SK-N-SH (cell line): ENCODE measurements at regions not wholly inside any gene's neighbourhood (a gene's known extent, or its start where the extent isn't known, plus 50 kb on each side); places are given as distances from the start of the nearest gene placed in this dataset.

Experiments
- CTCF ChIA-PET: fragments of 300-600, 350-600 bp; formaldehyde crosslinking; extraction: SDS; loops from one replicate; lab custom pipeline; 2021; lab: Yijun Ruan, JAX
- POLR2A ChIA-PET: fragments of 350-600 bp; sonication (Branson Sonifier 250); formaldehyde crosslinking; extraction: SDS; loops from one replicate; lab custom pipeline; 2020; ENCODE audit warnings: antibody characterized with exemption, inconsistent platforms; lab: Yijun Ruan, JAX
- DNase-seq: peaks from one replicate; pipeline ENCODE4 v3.0.0; 2012
- H2AFZ ChIP-seq: fragments of 200-600 bp; sonication (generic); 2 replicates; pipeline ENCODE4 v1.8.1; 2016; ENCODE audit warnings: antibody characterized with exemption, mild to moderate bottlenecking, low read depth
- H3F3A ChIP-seq: fragments of 200-600 bp; sonication (generic); replicated peaks from 2 replicates; pipeline ENCODE3; 2016; ENCODE audit warnings: antibody characterized with exemption, mild to moderate bottlenecking; ENCODE audit not compliant: insufficient read depth
- H3K27ac ChIP-seq, 2 experiments: fragments of 200-500 bp in 1 of 2; fragments of 200-600 bp in 1 of 2; sonication (Bioruptor generic) in 1 of 2; sonication (generic), shearing (Covaris generic) in 1 of 2; 2 replicates each; pipeline versions ENCODE4 v1.5.1 to v1.6.1; 2014 to 2016; ENCODE audit warnings: low read depth in 2 of 2, inconsistent platforms in 1 of 2, low read length in 1 of 2, mild to moderate bottlenecking in 1 of 2, mixed read lengths in 1 of 2
- H3K27me3 ChIP-seq: fragments of 200-600 bp; sonication (generic), shearing (Covaris generic); 2 replicates; pipeline ENCODE4 v1.6.1; 2016; ENCODE audit warnings: mixed run types; ENCODE audit not compliant: insufficient read depth
- H3K36me3 ChIP-seq, 2 experiments: fragments of 200-500 bp in 1 of 2; fragments of 200-600 bp in 1 of 2; sonication (Bioruptor generic) in 1 of 2; sonication (generic) in 1 of 2; replicated peaks in 1 of 2; 2 replicates each; pipeline versions ENCODE3 to v1.5.1; 2014 to 2016; ENCODE audit warnings: low read length in 1 of 2, mild to moderate bottlenecking in 1 of 2; ENCODE audit not compliant: insufficient read depth in 2 of 2, control insufficient read depth in 1 of 2
- H3K4me1 ChIP-seq, 2 experiments: fragments of 200-500 bp in 1 of 2; fragments of 200-600 bp in 1 of 2; sonication (Bioruptor generic) in 1 of 2; sonication (generic), shearing (Covaris generic) in 1 of 2; 2 replicates each; pipeline versions ENCODE4 v1.5.1 to v1.6.1; 2014 to 2016; ENCODE audit warnings: low read depth in 1 of 2, low read length in 1 of 2, mixed run types in 1 of 2; ENCODE audit not compliant: insufficient read depth in 2 of 2, control insufficient read depth in 1 of 2
- H3K4me2 ChIP-seq: fragments of 200-600 bp; sonication (generic), shearing (Covaris generic); 2 replicates; pipeline ENCODE4 v1.6.1; 2017; ENCODE audit warnings: mixed run types
- H3K4me3 ChIP-seq, 2 experiments: fragments of 200-500 bp in 1 of 2; fragments of 200-600 bp in 1 of 2; sonication (Bioruptor generic) in 1 of 2; sonication (generic), shearing (Covaris generic) in 1 of 2; 2 replicates each; pipeline versions ENCODE4 v1.5.1 to v1.8.1; 2014 to 2016; ENCODE audit warnings: low read depth in 2 of 2, inconsistent platforms in 1 of 2, low read length in 1 of 2, mild to moderate bottlenecking in 1 of 2, mixed read lengths in 1 of 2, moderate library complexity in 1 of 2
- H3K79me2 ChIP-seq: fragments of 200-600 bp; sonication (generic); 2 replicates; pipeline ENCODE4 v1.8.1; 2017; ENCODE audit warnings: mild to moderate bottlenecking; ENCODE audit not compliant: insufficient read depth
- H3K9ac ChIP-seq: fragments of 200-600 bp; sonication (generic); 2 replicates; pipeline ENCODE4 v1.6.1; 2017; ENCODE audit warnings: mixed run types
- H3K9me2 ChIP-seq: fragments of 200-600 bp; sonication (generic); 2 replicates; pipeline ENCODE4 v1.6.1; 2017; ENCODE audit warnings: mixed run types
- H3K9me3 ChIP-seq: fragments of 200-600 bp; sonication (generic); 2 replicates; pipeline ENCODE4 v1.6.1; 2017; ENCODE audit warnings: mixed run types, mild to moderate bottlenecking, moderate library complexity
- H4K20me1 ChIP-seq: fragments of 200-600 bp; sonication (generic); 2 replicates; pipeline ENCODE4 v1.6.1; 2017; ENCODE audit warnings: mild to moderate bottlenecking, mixed run types; ENCODE audit not compliant: insufficient read depth
- CHD2 ChIP-seq: fragments of 150-350 bp; IDR thresholded peaks from 2 replicates; pipeline ENCODE4 v1.6.1; 2018; ENCODE audit warnings: low read length; ENCODE audit not compliant: partially characterized antibody
- ELF1 ChIP-seq: IDR thresholded peaks from 2 replicates; pipeline ENCODE4 v1.4.0; 2012
- FOXM1 ChIP-seq: IDR thresholded peaks from 2 replicates; pipeline ENCODE4 v1.4.0; 2012; ENCODE audit warnings: low read depth, mild to moderate bottlenecking
- GABPA ChIP-seq: IDR thresholded peaks from 2 replicates; pipeline ENCODE4 v1.4.0; 2012; ENCODE audit warnings: low read depth, mild to moderate bottlenecking
- JUND ChIP-seq: IDR thresholded peaks from 2 replicates; pipeline ENCODE4 v1.4.0; 2012
- MXI1 ChIP-seq: IDR thresholded peaks from 2 replicates; pipeline ENCODE4 v1.6.1; 2012; ENCODE audit warnings: mild to moderate bottlenecking, low read depth, low read length, improper control_type of control experiment
- NFIC ChIP-seq: IDR thresholded peaks from 2 replicates; pipeline ENCODE4 v1.4.0; 2012; ENCODE audit warnings: borderline replicate concordance
- NRF1 ChIP-seq: IDR thresholded peaks from 2 replicates; pipeline ENCODE4 v1.6.1; 2012; ENCODE audit warnings: low read depth, mild to moderate bottlenecking, low read length
- POLR2AphosphoS5 ChIP-seq: IDR thresholded peaks from 2 replicates; pipeline ENCODE4 v1.6.1; 2012; ENCODE audit warnings: low read depth, low read length
- RCOR1 ChIP-seq: fragments of 150-350 bp; IDR thresholded peaks from 2 replicates; pipeline ENCODE4 v1.6.1; 2017; ENCODE audit warnings: antibody characterized with exemption, low read length
- RFX5 ChIP-seq: IDR thresholded peaks from 2 replicates; pipeline ENCODE4 v1.6.1; 2012; ENCODE audit warnings: mild to moderate bottlenecking, improper control_type of control experiment, low read length
- RXRA ChIP-seq: IDR thresholded peaks from 2 replicates; pipeline ENCODE4 v1.4.0; 2012; ENCODE audit warnings: low read depth, mild to moderate bottlenecking, borderline replicate concordance
- TCF12 ChIP-seq: IDR thresholded peaks from 2 replicates; pipeline ENCODE4 v1.4.0; 2012
- YY1 ChIP-seq: IDR thresholded peaks from 2 replicates; pipeline ENCODE4 v1.4.0; 2012; ENCODE audit warnings: low read depth, mild to moderate bottlenecking
- WGBS: methylation state at CpG from one replicate; pipeline ENCODE4 v1.1.6; 2017; ENCODE audit warnings: low lambda C conversion rate; 5-methylcytosine and 5-hydroxymethylcytosine counted together
- TF ChIP-seq, protein P1 (sequence below): IDR thresholded peaks from 2 replicates; pipeline ENCODE4 v1.4.0; 2012; ENCODE audit warnings: low read depth, borderline replicate concordance
- TF ChIP-seq, protein P2 (sequence below): IDR thresholded peaks from 2 replicates; pipeline ENCODE4 v1.6.1; 2012; ENCODE audit warnings: mild to moderate bottlenecking, low read depth, low read length, moderate library complexity
- TF ChIP-seq, protein P3 (sequence below): IDR thresholded peaks from 2 replicates; pipeline ENCODE4 v1.4.0; 2012; ENCODE audit warnings: low read depth, borderline replicate concordance
- TF ChIP-seq, protein P4 (sequence below): IDR thresholded peaks from 2 replicates; pipeline ENCODE4 v1.4.0; 2012; ENCODE audit warnings: low read depth
- TF ChIP-seq, protein P5 (sequence below): fragments of 150-350 bp; IDR thresholded peaks from 2 replicates; pipeline ENCODE4 v1.6.1; 2017; ENCODE audit warnings: antibody characterized with exemption, low read length, low read depth, borderline replicate concordance
- TF ChIP-seq, protein P6 (sequence below): IDR thresholded peaks from 2 replicates; pipeline ENCODE4; 2012

DNA sequence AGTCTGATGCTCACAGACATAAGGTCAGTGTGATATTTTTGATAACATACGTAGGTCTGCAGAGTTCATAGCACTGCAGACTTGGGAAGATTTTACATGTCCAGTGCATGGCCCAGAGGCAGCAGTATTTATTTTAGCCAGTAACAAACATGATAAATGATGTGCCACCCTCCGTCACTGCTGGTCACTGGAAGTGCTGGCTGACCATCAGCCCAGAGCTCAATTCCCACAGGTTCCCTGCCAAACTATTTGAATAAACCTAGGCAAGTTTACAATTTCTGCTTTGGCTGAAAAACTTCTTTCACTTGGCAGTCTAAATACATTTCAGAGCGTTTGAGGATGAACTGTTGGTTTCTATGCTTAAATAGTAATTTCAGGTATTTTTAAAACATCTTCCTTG is 135.5 kb upstream of the EDNRB start:
- Histone ChIP-seq H4K20me1 (no peaks in the 10 kb centered on the region), H3F3A (no peaks in the 10 kb centered on the region), H3K9ac (no peak overlapping the region), H3K9me2 (no peaks in the 10 kb centered on the region), H3K4me2 (no peak overlapping the region), H3K27ac (no peak overlapping the region), H2AFZ (no peak overlapping the region), H3K27me3 (no peaks in the 10 kb centered on the region), H3K36me3 (no peaks in the 10 kb centered on the region), H3K4me3 (no peak overlapping the region), H3K9me3 (no peaks in the 10 kb centered on the region), H3K79me2 (no peaks in the 10 kb centered on the region), H3K4me1 (no peaks in the 10 kb centered on the region)
- no peak for DNase-seq
- ChIA-PET CTCF (no interaction called here), POLR2A (no interaction called here)
- WGBS = 13% methylated on average over 3 of the region's 3 CpGs
- no peak for TF ChIP-seq CHD2
- TF ChIP-seq TCF12 = no peak
- TF ChIP-seq, protein P1, sequence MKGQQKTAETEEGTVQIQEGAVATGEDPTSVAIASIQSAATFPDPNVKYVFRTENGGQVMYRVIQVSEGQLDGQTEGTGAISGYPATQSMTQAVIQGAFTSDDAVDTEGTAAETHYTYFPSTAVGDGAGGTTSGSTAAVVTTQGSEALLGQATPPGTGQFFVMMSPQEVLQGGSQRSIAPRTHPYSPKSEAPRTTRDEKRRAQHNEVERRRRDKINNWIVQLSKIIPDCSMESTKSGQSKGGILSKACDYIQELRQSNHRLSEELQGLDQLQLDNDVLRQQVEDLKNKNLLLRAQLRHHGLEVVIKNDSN = no peak
- no peak for TF ChIP-seq NFIC
- TF ChIP-seq, protein P2, sequence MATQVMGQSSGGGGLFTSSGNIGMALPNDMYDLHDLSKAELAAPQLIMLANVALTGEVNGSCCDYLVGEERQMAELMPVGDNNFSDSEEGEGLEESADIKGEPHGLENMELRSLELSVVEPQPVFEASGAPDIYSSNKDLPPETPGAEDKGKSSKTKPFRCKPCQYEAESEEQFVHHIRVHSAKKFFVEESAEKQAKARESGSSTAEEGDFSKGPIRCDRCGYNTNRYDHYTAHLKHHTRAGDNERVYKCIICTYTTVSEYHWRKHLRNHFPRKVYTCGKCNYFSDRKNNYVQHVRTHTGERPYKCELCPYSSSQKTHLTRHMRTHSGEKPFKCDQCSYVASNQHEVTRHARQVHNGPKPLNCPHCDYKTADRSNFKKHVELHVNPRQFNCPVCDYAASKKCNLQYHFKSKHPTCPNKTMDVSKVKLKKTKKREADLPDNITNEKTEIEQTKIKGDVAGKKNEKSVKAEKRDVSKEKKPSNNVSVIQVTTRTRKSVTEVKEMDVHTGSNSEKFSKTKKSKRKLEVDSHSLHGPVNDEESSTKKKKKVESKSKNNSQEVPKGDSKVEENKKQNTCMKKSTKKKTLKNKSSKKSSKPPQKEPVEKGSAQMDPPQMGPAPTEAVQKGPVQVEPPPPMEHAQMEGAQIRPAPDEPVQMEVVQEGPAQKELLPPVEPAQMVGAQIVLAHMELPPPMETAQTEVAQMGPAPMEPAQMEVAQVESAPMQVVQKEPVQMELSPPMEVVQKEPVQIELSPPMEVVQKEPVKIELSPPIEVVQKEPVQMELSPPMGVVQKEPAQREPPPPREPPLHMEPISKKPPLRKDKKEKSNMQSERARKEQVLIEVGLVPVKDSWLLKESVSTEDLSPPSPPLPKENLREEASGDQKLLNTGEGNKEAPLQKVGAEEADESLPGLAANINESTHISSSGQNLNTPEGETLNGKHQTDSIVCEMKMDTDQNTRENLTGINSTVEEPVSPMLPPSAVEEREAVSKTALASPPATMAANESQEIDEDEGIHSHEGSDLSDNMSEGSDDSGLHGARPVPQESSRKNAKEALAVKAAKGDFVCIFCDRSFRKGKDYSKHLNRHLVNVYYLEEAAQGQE = no peak
- TF ChIP-seq NRF1 = no peak
- TF ChIP-seq YY1 = no peak
- TF ChIP-seq GABPA = no peak
- TF ChIP-seq JUND = no peak
- TF ChIP-seq POLR2AphosphoS5 = no peak
- no peak for TF ChIP-seq MXI1
- no peak for TF ChIP-seq FOXM1
- TF ChIP-seq ELF1 = no peak

DNA sequence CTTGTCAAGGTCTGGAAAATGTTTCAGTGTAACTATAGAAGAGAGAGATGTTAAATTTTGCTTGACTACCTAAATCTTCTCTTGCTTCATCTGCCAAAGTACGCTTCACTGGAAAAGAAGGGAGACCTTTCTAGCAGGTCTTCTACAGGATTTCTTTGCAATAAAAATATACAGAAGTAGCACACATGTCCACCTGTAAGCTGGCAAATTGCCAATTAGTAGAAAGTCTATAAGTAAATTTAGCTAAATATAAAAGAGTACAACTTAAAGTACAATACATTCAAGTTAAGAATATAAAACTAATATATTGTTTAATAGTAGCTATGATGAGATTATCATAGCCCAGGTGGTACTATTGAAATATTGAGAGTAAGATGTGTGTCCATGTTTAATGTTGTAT is 128.5 kb upstream of the EDNRB start:
- CTCF ChIA-PET = no interaction called here
- Histone ChIP-seq H3K9me3 (no peaks in the 10 kb centered on the region), H3F3A (no peaks in the 10 kb centered on the region), H3K27ac (no peak overlapping the region), H3K4me1 (no peaks in the 10 kb centered on the region), H3K79me2 (no peaks in the 10 kb centered on the region), H3K9ac (no peak overlapping the region), H3K9me2 (no peaks in the 10 kb centered on the region; the same call in 1 of the 2 replicates), H2AFZ (no peak overlapping the region), H3K4me3 (no peak overlapping the region), H3K36me3 (no peaks in the 10 kb centered on the region), H3K4me2 (no peak overlapping the region), H4K20me1 (no peaks in the 10 kb centered on the region), H3K27me3 (no peaks in the 10 kb centered on the region)
- 6% methylated on average over 1 of the region's 1 CpG for WGBS
- POLR2A ChIA-PET = no interaction called here
- DNase-seq = no peak
- no peak for TF ChIP-seq RXRA
- TF ChIP-seq, protein P3, sequence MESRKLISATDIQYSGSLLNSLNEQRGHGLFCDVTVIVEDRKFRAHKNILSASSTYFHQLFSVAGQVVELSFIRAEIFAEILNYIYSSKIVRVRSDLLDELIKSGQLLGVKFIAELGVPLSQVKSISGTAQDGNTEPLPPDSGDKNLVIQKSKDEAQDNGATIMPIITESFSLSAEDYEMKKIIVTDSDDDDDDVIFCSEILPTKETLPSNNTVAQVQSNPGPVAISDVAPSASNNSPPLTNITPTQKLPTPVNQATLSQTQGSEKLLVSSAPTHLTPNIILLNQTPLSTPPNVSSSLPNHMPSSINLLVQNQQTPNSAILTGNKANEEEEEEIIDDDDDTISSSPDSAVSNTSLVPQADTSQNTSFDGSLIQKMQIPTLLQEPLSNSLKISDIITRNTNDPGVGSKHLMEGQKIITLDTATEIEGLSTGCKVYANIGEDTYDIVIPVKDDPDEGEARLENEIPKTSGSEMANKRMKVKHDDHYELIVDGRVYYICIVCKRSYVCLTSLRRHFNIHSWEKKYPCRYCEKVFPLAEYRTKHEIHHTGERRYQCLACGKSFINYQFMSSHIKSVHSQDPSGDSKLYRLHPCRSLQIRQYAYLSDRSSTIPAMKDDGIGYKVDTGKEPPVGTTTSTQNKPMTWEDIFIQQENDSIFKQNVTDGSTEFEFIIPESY = no peak
- no peak for TF ChIP-seq CHD2
- TF ChIP-seq, protein P4, sequence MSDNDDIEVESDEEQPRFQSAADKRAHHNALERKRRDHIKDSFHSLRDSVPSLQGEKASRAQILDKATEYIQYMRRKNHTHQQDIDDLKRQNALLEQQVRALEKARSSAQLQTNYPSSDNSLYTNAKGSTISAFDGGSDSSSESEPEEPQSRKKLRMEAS = no peak
- TF ChIP-seq ELF1 = no peak
- no peak for TF ChIP-seq RCOR1
- TF ChIP-seq RFX5 = no peak
- TF ChIP-seq GABPA = no peak
- no peak for TF ChIP-seq MXI1
- TF ChIP-seq FOXM1 = no peak
- TF ChIP-seq JUND = no peak
- TF ChIP-seq, protein P5, sequence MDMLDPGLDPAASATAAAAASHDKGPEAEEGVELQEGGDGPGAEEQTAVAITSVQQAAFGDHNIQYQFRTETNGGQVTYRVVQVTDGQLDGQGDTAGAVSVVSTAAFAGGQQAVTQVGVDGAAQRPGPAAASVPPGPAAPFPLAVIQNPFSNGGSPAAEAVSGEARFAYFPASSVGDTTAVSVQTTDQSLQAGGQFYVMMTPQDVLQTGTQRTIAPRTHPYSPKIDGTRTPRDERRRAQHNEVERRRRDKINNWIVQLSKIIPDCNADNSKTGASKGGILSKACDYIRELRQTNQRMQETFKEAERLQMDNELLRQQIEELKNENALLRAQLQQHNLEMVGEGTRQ = no peak
- TF ChIP-seq NFIC = no peak
- TF ChIP-seq, protein P6, sequence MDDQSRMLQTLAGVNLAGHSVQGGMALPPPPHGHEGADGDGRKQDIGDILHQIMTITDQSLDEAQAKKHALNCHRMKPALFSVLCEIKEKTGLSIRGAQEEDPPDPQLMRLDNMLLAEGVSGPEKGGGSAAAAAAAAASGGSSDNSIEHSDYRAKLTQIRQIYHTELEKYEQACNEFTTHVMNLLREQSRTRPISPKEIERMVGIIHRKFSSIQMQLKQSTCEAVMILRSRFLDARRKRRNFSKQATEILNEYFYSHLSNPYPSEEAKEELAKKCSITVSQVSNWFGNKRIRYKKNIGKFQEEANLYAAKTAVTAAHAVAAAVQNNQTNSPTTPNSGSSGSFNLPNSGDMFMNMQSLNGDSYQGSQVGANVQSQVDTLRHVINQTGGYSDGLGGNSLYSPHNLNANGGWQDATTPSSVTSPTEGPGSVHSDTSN = no peak
